ENCODE measurements at regions not wholly inside any gene's neighbourhood (a gene's known extent, or its start where the extent isn't known, plus 50 kb on each side); places are given as distances from the start of the nearest gene placed in this dataset.

GRCh38 chr12:72869024-72869423 is 596.9 kb downstream of the TRHDE start:
- 97% methylated on average over 5 of the region's 6 CpGs for WGBS (ENCODE audit: insufficient coverage)

GRCh38 chr12:72872238-72872887 is 600.2 kb downstream of the TRHDE start:
- no peak overlapping the region for H2AFZ ChIP-seq (ENCODE audit: insufficient read depth, low read depth, low read length, poor library complexity, severe bottlenecking)
- no peak overlapping the region for H3K27ac Mint-ChIP-seq
- H3K9ac ChIP-seq (ENCODE audit: insufficient read depth, low read length, poor library complexity, severe bottlenecking) = no peak overlapping the region
- peaks cover 0 to 10% (median 5%) of the 10 kb centered on the region in 7 donors for H3K9me3 Mint-ChIP-seq
- H3K36me3 ChIP-seq (replicated peaks in 1 of 2; ENCODE audit: control insufficient read depth in 1 of 2, insufficient read depth in 2 of 2, low read length in 2 of 2) = no peaks in the 10 kb centered on the region
- H3K9me3 ChIP-seq (replicated peaks in 1 of 2; ENCODE audit: control insufficient read depth in 1 of 2, insufficient read depth in 1 of 2, low read length in 2 of 2) = peaks cover 4 to 6% of the 10 kb centered on the region in 2 donors
- 100% methylated on average over 2 of the region's 5 CpGs for WGBS (ENCODE audit: insufficient coverage)
- intact Hi-C loops (cut with micrococcal nuclease) = no loop called here
- no peak overlapping the region for H3K27ac ChIP-seq (ENCODE audit: low read depth in 1 of 2, low read length in 2 of 2)
- no peaks in the 10 kb centered on the region for H3K36me3 Mint-ChIP-seq
- no peaks in the 10 kb centered on the region for H3K4me1 ChIP-seq (ENCODE audit: control insufficient read depth in 1 of 2, insufficient read depth in 2 of 2, low read length in 2 of 2)
- no peak for DNase-seq
- no peak overlapping the region for H3K4me3 Mint-ChIP-seq
- no peaks in the 10 kb centered on the region for H3K27me3 Mint-ChIP-seq (ENCODE audit: low read depth in 3 of 3)
- no peak overlapping the region for H3K4me2 ChIP-seq (replicated peaks; ENCODE audit: extremely low read depth, low read length, poor library complexity, severe bottlenecking)
- H4K20me1 ChIP-seq (ENCODE audit: insufficient read depth, low read length) = no peaks in the 10 kb centered on the region
- H3K27me3 ChIP-seq (ENCODE audit: control insufficient read depth in 2 of 2, insufficient read depth in 2 of 2, low read length in 2 of 2) = no peaks in the 10 kb centered on the region
- no peak for TF ChIP-seq CTCF (IDR thresholded peaks at IDR 0.05)
- no peaks in the 10 kb centered on the region for H3K79me2 ChIP-seq (ENCODE audit: insufficient read depth, low read length)
- no peak overlapping the region for H3K4me3 ChIP-seq (replicated peaks in 1 of 3; ENCODE audit: low read depth in 2 of 3, low read length in 3 of 3)
- H3K4me1 Mint-ChIP-seq = no peaks in the 10 kb centered on the region

More at GRCh38 chr12:72869024-72869423, 596.9 kb downstream of the TRHDE start:
- no peaks in the 10 kb centered on the region for H3K27me3 Mint-ChIP-seq (ENCODE audit: low read depth in 3 of 3)
- no peak overlapping the region for H3K9ac ChIP-seq (ENCODE audit: insufficient read depth, low read length, poor library complexity, severe bottlenecking)
- no peak overlapping the region for H3K27ac Mint-ChIP-seq
- H3K9me3 ChIP-seq (replicated peaks in 1 of 2; ENCODE audit: control insufficient read depth in 1 of 2, insufficient read depth in 1 of 2, low read length in 2 of 2) = peaks cover 4% of the 10 kb centered on the region in 2 donors
- H3K4me2 ChIP-seq (replicated peaks; ENCODE audit: extremely low read depth, low read length, poor library complexity, severe bottlenecking) = no peak overlapping the region
- no peak overlapping the region for H3K27ac ChIP-seq (ENCODE audit: low read depth in 1 of 2, low read length in 2 of 2)
- H3K36me3 Mint-ChIP-seq = no peaks in the 10 kb centered on the region
- intact Hi-C loops (cut with micrococcal nuclease) = no loop called here
- DNase-seq = no peak
- H3K36me3 ChIP-seq (replicated peaks in 1 of 2; ENCODE audit: control insufficient read depth in 1 of 2, insufficient read depth in 2 of 2, low read length in 2 of 2) = no peaks in the 10 kb centered on the region
- H2AFZ ChIP-seq (ENCODE audit: insufficient read depth, low read depth, low read length, poor library complexity, severe bottlenecking) = no peak overlapping the region
- no peaks in the 10 kb centered on the region for H4K20me1 ChIP-seq (ENCODE audit: insufficient read depth, low read length)
- H3K9me3 Mint-ChIP-seq = peaks cover 0 to 14% (median 3%) of the 10 kb centered on the region in 7 donors
- no peaks in the 10 kb centered on the region for H3K4me1 Mint-ChIP-seq
- H3K4me3 Mint-ChIP-seq = no peak overlapping the region
- no peak for TF ChIP-seq CTCF (IDR thresholded peaks at IDR 0.05)
- H3K27me3 ChIP-seq (ENCODE audit: control insufficient read depth in 2 of 2, insufficient read depth in 2 of 2, low read length in 2 of 2) = no peaks in the 10 kb centered on the region
- H3K4me3 ChIP-seq (replicated peaks in 1 of 3; ENCODE audit: low read depth in 2 of 3, low read length in 3 of 3) = no peak overlapping the region
- H3K79me2 ChIP-seq (ENCODE audit: insufficient read depth, low read length) = no peaks in the 10 kb centered on the region
- no peaks in the 10 kb centered on the region for H3K4me1 ChIP-seq (ENCODE audit: control insufficient read depth in 1 of 2, insufficient read depth in 2 of 2, low read length in 2 of 2)

Data from CD14-positive monocyte (primary cell).